ENCODE measurements at regions not wholly inside any gene's neighbourhood (a gene's known extent, or its start where the extent isn't known, plus 50 kb on each side); places are given as distances from the start of the nearest gene placed in this dataset.

GRCh38 chr18:75828379-75828778 is 400.9 kb upstream of the SMIM21 start:
- Histone ChIP-seq H3K4me1 (no peaks in the 10 kb centered on the region), H3K9me3 (no peaks in the 10 kb centered on the region), H3K27me3 (no peaks in the 10 kb centered on the region), H3K27ac (no peak overlapping the region), H3K36me3 (no peaks in the 10 kb centered on the region), H3K4me3 (no peak overlapping the region)
- DNase-seq (ENCODE audit: extremely low spot score in 2 of 2), result peak in 1 of 2 donors; percentile 11
- intact Hi-C loops (cut with DNase I), result no loop called here
- TF ChIP-seq POLR2AphosphoS5 (IDR thresholded peaks at IDR 0.05; ENCODE audit: insufficient read depth in 1 of 2, low read depth in 1 of 2) (no peak), CTCF (IDR thresholded peaks at IDR 0.05) (no peak), POLR2A (IDR thresholded peaks at IDR 0.05) (no peak)

GRCh38 chr18:75827751-75828287 is 400.3 kb upstream of the SMIM21 start:
- Histone ChIP-seq H3K9me3 (no peaks in the 10 kb centered on the region), H3K27me3 (no peaks in the 10 kb centered on the region), H3K4me3 (no peak overlapping the region), H3K36me3 (no peaks in the 10 kb centered on the region), H3K4me1 (no peaks in the 10 kb centered on the region), H3K27ac (no peak overlapping the region)
- TF ChIP-seq CTCF (IDR thresholded peaks at IDR 0.05) (no peak), POLR2AphosphoS5 (IDR thresholded peaks at IDR 0.05; ENCODE audit: insufficient read depth in 1 of 2, low read depth in 1 of 2) (no peak), POLR2A (IDR thresholded peaks at IDR 0.05) (no peak)
- DNase-seq (ENCODE audit: extremely low spot score in 2 of 2), result no peak
- intact Hi-C loops (cut with DNase I), result no loop called here

GRCh38 chr18:75824661-75825060 is 397.2 kb upstream of the SMIM21 start:
- no peak overlapping the region for H3K4me3 ChIP-seq
- H3K27ac ChIP-seq, result no peak overlapping the region
- no peaks in the 10 kb centered on the region for H3K36me3 ChIP-seq
- TF ChIP-seq POLR2AphosphoS5 (IDR thresholded peaks at IDR 0.05; ENCODE audit: insufficient read depth in 1 of 2, low read depth in 1 of 2), result no peak
- no peak for TF ChIP-seq POLR2A (IDR thresholded peaks at IDR 0.05)
- no peak for TF ChIP-seq CTCF (IDR thresholded peaks at IDR 0.05)
- no peaks in the 10 kb centered on the region for H3K4me1 ChIP-seq
- DNase-seq (ENCODE audit: extremely low spot score in 2 of 2), result no peak
- H3K9me3 ChIP-seq, result no peaks in the 10 kb centered on the region
- no peaks in the 10 kb centered on the region for H3K27me3 ChIP-seq
- intact Hi-C loops (cut with DNase I), result no loop called here

GRCh38 chr18:75823471-75823870 is 396.0 kb upstream of the SMIM21 start:
- H3K27me3 ChIP-seq, result no peaks in the 10 kb centered on the region
- no peaks in the 10 kb centered on the region for H3K4me1 ChIP-seq
- H3K9me3 ChIP-seq, result no peaks in the 10 kb centered on the region
- no peak for DNase-seq (ENCODE audit: extremely low spot score in 2 of 2)
- intact Hi-C loops (cut with DNase I), result no loop called here
- no peaks in the 10 kb centered on the region for H3K36me3 ChIP-seq
- H3K27ac ChIP-seq, result no peak overlapping the region
- TF ChIP-seq POLR2A (IDR thresholded peaks at IDR 0.05) (no peak), CTCF (IDR thresholded peaks at IDR 0.05) (no peak), POLR2AphosphoS5 (IDR thresholded peaks at IDR 0.05; ENCODE audit: insufficient read depth in 1 of 2, low read depth in 1 of 2) (no peak)
- H3K4me3 ChIP-seq, result no peak overlapping the region

GRCh38 chr18:75818383-75818782 is 390.9 kb upstream of the SMIM21 start:
- no peaks in the 10 kb centered on the region for H3K27me3 ChIP-seq
- H3K36me3 ChIP-seq, result no peaks in the 10 kb centered on the region
- intact Hi-C loops (cut with DNase I), result no loop called here
- TF ChIP-seq POLR2AphosphoS5 (IDR thresholded peaks at IDR 0.05; ENCODE audit: insufficient read depth in 1 of 2, low read depth in 1 of 2) (no peak), POLR2A (IDR thresholded peaks at IDR 0.05) (no peak), CTCF (IDR thresholded peaks at IDR 0.05) (no peak)
- no peaks in the 10 kb centered on the region for H3K9me3 ChIP-seq
- DNase-seq (ENCODE audit: extremely low spot score in 2 of 2), result no peak
- no peaks in the 10 kb centered on the region for H3K4me1 ChIP-seq
- H3K27ac ChIP-seq, result no peak overlapping the region
- no peak overlapping the region for H3K4me3 ChIP-seq
